ENCODE measurements at regions not wholly inside any gene's neighbourhood (a gene's known extent, or its start where the extent isn't known, plus 50 kb on each side); places are given as distances from the start of the nearest gene placed in this dataset.
A peak's percentile ranks its signal among the peaks of the same experiment; 100 is the strongest.

GRCh38 chr2:51511002-51511401, 479.1 kb upstream of the NRXN1 start:
- TF ChIP-seq POLR2A (IDR thresholded peaks at IDR 0.05; ENCODE audit: low read depth, low read length) = no peak
- TF ChIP-seq PAX5 (IDR thresholded peaks at IDR 0.05; ENCODE audit: insufficient read depth, low read length, severe bottlenecking) = no peak
- peak; percentile 86 for TF ChIP-seq SPI1 (IDR thresholded peaks at IDR 0.05; ENCODE audit: low read depth, low read length)
- TF ChIP-seq POLR2AphosphoS5 (IDR thresholded peaks at IDR 0.05; ENCODE audit: low read depth, low read length) = no peak
- TF ChIP-seq POU2F2 (IDR thresholded peaks at IDR 0.05; ENCODE audit: low read depth, low read length) = no peak
- FAIRE-seq = no peak
- DNase-seq (ENCODE audit: insufficient read length, low spot score) = no peak

- DNase-seq (ENCODE audit: insufficient read length, low spot score) = no peak
- TF ChIP-seq PAX5 (IDR thresholded peaks at IDR 0.05; ENCODE audit: insufficient read depth, low read length, severe bottlenecking) = no peak
- TF ChIP-seq SPI1 (IDR thresholded peaks at IDR 0.05; ENCODE audit: low read depth, low read length) = no peak
- TF ChIP-seq POLR2A (IDR thresholded peaks at IDR 0.05; ENCODE audit: low read depth, low read length) = no peak
- TF ChIP-seq TAF1 (IDR thresholded peaks at IDR 0.05; ENCODE audit: low read depth, low read length) = no peak
- TF ChIP-seq POU2F2 (IDR thresholded peaks at IDR 0.05; ENCODE audit: low read depth, low read length) = no peak
- TF ChIP-seq POLR2AphosphoS5 (IDR thresholded peaks at IDR 0.05; ENCODE audit: low read depth, low read length) = no peak
- no peak for FAIRE-seq
Observed at GRCh38 chr2:51510303-51510702, 478.4 kb upstream of the NRXN1 start.

- no peak for FAIRE-seq
- no peak for DNase-seq (ENCODE audit: insufficient read length, low spot score)
- no peak for TF ChIP-seq POLR2AphosphoS5 (IDR thresholded peaks at IDR 0.05; ENCODE audit: low read depth, low read length)
- TF ChIP-seq SPI1 (IDR thresholded peaks at IDR 0.05; ENCODE audit: low read depth, low read length) = no peak
- no peak for TF ChIP-seq POLR2A (IDR thresholded peaks at IDR 0.05; ENCODE audit: low read depth, low read length)
- TF ChIP-seq TAF1 (IDR thresholded peaks at IDR 0.05; ENCODE audit: low read depth, low read length) = no peak
- TF ChIP-seq POU2F2 (IDR thresholded peaks at IDR 0.05; ENCODE audit: low read depth, low read length) = no peak
- TF ChIP-seq PAX5 (IDR thresholded peaks at IDR 0.05; ENCODE audit: insufficient read depth, low read length, severe bottlenecking) = no peak
Observed at GRCh38 chr2:51505533-51505932, 473.6 kb upstream of the NRXN1 start.

GRCh38 chr2:51490576-51491234, 458.8 kb upstream of the NRXN1 start:
- FAIRE-seq (no peak), DNase-seq (ENCODE audit: insufficient read length, low spot score) (no peak)
- TF ChIP-seq TAF1 (IDR thresholded peaks at IDR 0.05; ENCODE audit: low read depth, low read length) = no peak
- TF ChIP-seq POLR2AphosphoS5 (IDR thresholded peaks at IDR 0.05; ENCODE audit: low read depth, low read length) = no peak

- DNase-seq (ENCODE audit: insufficient read length, low spot score) (no peak), FAIRE-seq (no peak)
- TF ChIP-seq TAF1 (IDR thresholded peaks at IDR 0.05; ENCODE audit: low read depth, low read length) (no peak), POU2F2 (IDR thresholded peaks at IDR 0.05; ENCODE audit: low read depth, low read length) (no peak), POLR2AphosphoS5 (IDR thresholded peaks at IDR 0.05; ENCODE audit: low read depth, low read length) (no peak), SPI1 (IDR thresholded peaks at IDR 0.05; ENCODE audit: low read depth, low read length) (no peak), PAX5 (IDR thresholded peaks at IDR 0.05; ENCODE audit: insufficient read depth, low read length, severe bottlenecking) (no peak), POLR2A (IDR thresholded peaks at IDR 0.05; ENCODE audit: low read depth, low read length) (no peak)
Observed at GRCh38 chr2:51484605-51485004, 452.7 kb upstream of the NRXN1 start.

- FAIRE-seq (no peak), DNase-seq (ENCODE audit: insufficient read length, low spot score) (no peak)
- TF ChIP-seq POLR2AphosphoS5 (IDR thresholded peaks at IDR 0.05; ENCODE audit: low read depth, low read length) (no peak), TAF1 (IDR thresholded peaks at IDR 0.05; ENCODE audit: low read depth, low read length) (no peak), POLR2A (IDR thresholded peaks at IDR 0.05; ENCODE audit: low read depth, low read length) (no peak), PAX5 (IDR thresholded peaks at IDR 0.05; ENCODE audit: insufficient read depth, low read length, severe bottlenecking) (no peak), SPI1 (IDR thresholded peaks at IDR 0.05; ENCODE audit: low read depth, low read length) (no peak), POU2F2 (IDR thresholded peaks at IDR 0.05; ENCODE audit: low read depth, low read length) (no peak)
Observed at GRCh38 chr2:51483720-51484119, 451.8 kb upstream of the NRXN1 start.

GRCh38 chr2:51472783-51473182, 440.9 kb upstream of the NRXN1 start:
- no peak for DNase-seq (ENCODE audit: insufficient read length, low spot score)
- FAIRE-seq = no peak
- no peak for TF ChIP-seq POU2F2 (IDR thresholded peaks at IDR 0.05; ENCODE audit: low read depth, low read length)
- no peak for TF ChIP-seq POLR2AphosphoS5 (IDR thresholded peaks at IDR 0.05; ENCODE audit: low read depth, low read length)
- TF ChIP-seq PAX5 (IDR thresholded peaks at IDR 0.05; ENCODE audit: insufficient read depth, low read length, severe bottlenecking) = no peak
- TF ChIP-seq POLR2A (IDR thresholded peaks at IDR 0.05; ENCODE audit: low read depth, low read length) = no peak
- TF ChIP-seq TAF1 (IDR thresholded peaks at IDR 0.05; ENCODE audit: low read depth, low read length) = no peak
- no peak for TF ChIP-seq SPI1 (IDR thresholded peaks at IDR 0.05; ENCODE audit: low read depth, low read length)

GRCh38 chr2:51472300-51472699, 440.4 kb upstream of the NRXN1 start:
- TF ChIP-seq PAX5 (IDR thresholded peaks at IDR 0.05; ENCODE audit: insufficient read depth, low read length, severe bottlenecking) = no peak
- no peak for TF ChIP-seq POLR2AphosphoS5 (IDR thresholded peaks at IDR 0.05; ENCODE audit: low read depth, low read length)
- TF ChIP-seq POLR2A (IDR thresholded peaks at IDR 0.05; ENCODE audit: low read depth, low read length) = no peak
- TF ChIP-seq SPI1 (IDR thresholded peaks at IDR 0.05; ENCODE audit: low read depth, low read length) = no peak
- no peak for TF ChIP-seq POU2F2 (IDR thresholded peaks at IDR 0.05; ENCODE audit: low read depth, low read length)
- TF ChIP-seq TAF1 (IDR thresholded peaks at IDR 0.05; ENCODE audit: low read depth, low read length) = no peak
- DNase-seq (ENCODE audit: insufficient read length, low spot score) (no peak), FAIRE-seq (no peak)

GRCh38 chr2:51469102-51469501, 437.2 kb upstream of the NRXN1 start:
- no peak for FAIRE-seq
- no peak for TF ChIP-seq POLR2AphosphoS5 (IDR thresholded peaks at IDR 0.05; ENCODE audit: low read depth, low read length)
- DNase-seq (ENCODE audit: insufficient read length, low spot score) = no peak

- DNase-seq (ENCODE audit: insufficient read length, low spot score) (no peak), FAIRE-seq (no peak)
- no peak for TF ChIP-seq PAX5 (IDR thresholded peaks at IDR 0.05; ENCODE audit: insufficient read depth, low read length, severe bottlenecking)
- TF ChIP-seq POU2F2 (IDR thresholded peaks at IDR 0.05; ENCODE audit: low read depth, low read length) = no peak
- TF ChIP-seq POLR2A (IDR thresholded peaks at IDR 0.05; ENCODE audit: low read depth, low read length) = no peak
- TF ChIP-seq POLR2AphosphoS5 (IDR thresholded peaks at IDR 0.05; ENCODE audit: low read depth, low read length) = no peak
- no peak for TF ChIP-seq SPI1 (IDR thresholded peaks at IDR 0.05; ENCODE audit: low read depth, low read length)
- no peak for TF ChIP-seq TAF1 (IDR thresholded peaks at IDR 0.05; ENCODE audit: low read depth, low read length)
Observed at GRCh38 chr2:51465326-51465725, 433.4 kb upstream of the NRXN1 start.

Data from GM12891 (cell line).